ENCODE measurements at regions not wholly inside any gene's neighbourhood (a gene's known extent, or its start where the extent isn't known, plus 50 kb on each side); places are given as distances from the start of the nearest gene placed in this dataset.

DNA sequence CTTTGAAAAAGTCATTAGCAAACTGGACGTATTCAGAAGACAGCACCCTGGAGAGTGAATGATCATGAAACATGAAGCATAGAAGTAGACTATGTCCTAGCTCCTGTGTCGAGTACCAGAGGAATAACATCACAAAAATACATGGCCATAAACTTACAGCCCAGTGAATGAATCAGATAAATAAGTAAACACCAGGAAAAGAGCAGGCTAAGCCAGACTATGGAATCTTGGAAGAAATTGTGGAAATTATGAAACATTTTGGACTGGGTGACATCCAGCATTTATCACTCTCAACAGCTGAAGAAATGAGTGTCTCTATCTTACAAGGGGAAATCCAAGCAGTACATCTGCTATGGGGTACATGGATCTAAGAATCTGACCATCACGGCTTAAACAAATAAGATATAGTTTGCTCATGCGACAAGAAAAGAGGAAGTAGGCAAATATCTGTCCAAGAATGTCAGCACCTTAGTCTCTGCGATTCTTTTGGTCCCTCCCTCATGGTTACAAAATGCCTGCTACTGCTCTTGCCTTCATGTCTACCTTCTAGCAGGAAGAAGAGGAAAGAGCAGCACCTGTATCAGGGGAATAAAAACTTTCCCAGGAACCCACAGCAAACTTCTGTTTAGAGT is 481.5 kb downstream of the BCOR start:
- no peak for DNase-seq

DNA sequence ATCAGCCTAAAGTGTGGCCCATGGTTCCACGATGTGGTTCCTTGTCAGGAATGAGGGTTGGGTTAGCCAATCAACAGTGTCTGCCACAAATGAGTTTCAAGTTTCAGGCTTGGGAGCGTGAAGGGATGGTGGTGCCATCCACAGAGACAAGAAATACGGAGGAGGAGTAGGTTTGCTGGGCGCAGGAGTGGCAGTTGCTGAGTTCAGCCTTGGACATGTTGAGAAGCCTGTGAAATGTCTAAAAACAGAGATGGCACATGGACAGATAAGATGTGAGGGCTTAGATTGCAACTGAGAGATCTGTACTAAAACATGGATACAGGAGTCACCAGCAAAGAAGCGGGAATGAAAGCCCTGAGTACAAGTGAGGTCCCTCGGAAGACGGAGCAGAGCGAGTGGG is 481.0 kb downstream of the BCOR start:
- no peak for DNase-seq

DNA sequence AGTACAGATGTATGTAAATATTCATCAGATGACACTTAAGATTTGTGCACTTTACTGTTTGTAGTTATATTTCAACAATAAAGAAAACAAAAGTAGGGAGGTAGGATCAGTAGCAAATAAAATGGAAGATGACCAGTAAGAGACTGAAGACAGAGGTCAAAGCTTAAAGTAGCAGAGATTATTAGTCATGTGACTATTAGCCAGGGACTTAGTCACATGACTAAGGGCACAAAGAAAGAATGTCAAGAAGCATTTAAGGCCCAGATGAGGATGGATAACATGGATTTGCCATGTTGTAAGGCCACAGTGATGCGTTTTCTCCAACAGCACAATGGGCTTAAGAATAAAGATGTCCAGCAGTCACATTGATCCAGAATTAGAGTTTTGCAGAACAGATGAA is 479.6 kb downstream of the BCOR start:
- no peak for DNase-seq

DNA sequence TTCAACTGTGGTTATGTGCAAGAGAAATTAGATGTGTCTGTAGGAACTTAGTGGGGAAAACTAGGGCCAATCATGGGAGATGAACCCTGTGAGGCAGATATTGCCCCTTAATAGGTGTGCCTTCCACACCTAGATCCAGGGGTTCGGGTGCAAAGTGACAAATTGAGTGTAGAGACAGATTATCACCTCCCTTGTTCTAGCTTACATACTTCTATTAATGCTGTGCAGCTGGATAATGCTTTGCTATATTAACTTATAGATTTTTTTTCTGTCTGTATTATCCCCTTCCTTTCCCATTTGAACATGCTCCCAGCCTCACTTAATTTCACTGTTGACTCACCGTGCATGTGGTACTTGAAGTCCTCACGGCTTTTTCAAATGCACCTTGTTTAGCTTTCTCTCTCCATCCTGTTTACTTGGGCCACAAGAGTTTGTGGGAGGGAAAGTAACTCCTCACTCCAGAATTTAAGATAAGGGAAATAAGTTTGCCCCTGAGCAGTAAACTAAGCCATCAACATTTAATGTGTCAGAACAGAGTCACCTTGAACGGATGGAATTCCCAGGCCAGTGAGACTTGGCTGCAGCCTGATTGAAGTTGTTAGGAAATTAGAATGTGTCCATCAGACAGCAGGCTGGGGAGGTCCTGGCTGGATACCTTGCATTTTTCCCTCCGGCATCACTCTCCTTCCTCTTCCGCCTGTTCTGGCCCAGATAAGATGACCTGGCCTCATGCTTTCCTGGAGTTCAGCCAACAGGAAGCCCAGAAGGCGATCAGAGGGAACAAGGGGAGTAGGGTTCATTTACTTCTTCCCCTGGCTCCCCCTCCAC is 478.4 kb downstream of the BCOR start:
- no peak for DNase-seq

DNA sequence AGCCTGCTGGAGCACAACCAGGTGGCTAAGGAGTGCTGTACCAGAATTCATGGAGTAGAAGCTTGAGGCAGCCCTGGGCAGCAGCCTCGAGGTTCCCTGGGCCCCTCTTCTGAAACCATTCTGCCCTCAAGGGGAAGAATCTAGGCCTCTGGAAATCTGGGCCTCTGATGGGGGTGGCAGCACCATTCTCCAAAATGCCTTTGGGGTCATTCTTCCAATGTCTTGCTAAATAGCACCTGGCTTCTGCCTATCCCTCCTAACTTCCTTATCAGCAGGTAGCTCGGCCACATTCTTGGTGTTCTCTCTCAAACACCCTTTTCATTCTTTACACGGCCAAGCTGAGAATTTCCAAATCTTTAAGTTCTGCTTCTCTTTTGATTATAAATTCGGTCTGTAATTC is 473.6 kb downstream of the BCOR start:
- DNase-seq: no peak

DNA sequence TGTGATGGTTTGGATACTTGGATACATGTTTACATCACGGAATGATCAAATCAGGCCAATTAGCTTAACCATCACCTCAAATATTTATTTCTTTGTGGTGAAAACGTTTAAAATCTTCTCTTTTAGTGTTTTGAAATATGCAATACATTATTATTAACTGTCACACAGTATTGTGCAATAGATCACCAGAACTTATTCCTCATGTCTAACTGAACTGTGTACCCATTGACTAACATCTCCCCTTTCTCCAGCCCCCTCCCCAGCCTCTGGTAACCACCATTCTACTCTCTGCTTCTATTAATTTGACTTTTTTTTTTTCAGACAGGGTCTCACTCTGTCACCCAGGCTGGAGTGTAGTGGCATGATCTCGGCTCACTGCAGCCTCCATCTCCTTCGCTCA is 471.9 kb downstream of the BCOR start:
- no peak for DNase-seq

DNA sequence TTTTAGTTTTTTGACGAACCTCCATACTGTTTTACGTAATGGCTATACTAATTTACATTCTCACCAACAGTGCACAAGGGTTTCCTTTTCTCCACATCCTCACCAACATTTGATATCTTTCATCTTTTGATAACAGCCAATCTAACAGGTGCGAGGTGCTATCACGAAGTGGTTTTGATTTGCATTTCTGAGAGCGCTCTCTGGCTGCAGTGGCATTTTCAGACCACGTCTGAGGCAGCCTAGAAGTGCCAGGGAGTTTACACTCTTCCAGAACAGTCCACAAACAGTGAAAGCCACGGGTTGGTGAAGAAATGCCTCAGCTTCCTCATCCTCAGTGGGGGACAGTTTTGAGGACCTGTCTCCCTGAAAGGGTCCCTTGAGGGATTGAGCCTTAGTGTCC is 471.0 kb downstream of the BCOR start:
- no peak for DNase-seq

DNA sequence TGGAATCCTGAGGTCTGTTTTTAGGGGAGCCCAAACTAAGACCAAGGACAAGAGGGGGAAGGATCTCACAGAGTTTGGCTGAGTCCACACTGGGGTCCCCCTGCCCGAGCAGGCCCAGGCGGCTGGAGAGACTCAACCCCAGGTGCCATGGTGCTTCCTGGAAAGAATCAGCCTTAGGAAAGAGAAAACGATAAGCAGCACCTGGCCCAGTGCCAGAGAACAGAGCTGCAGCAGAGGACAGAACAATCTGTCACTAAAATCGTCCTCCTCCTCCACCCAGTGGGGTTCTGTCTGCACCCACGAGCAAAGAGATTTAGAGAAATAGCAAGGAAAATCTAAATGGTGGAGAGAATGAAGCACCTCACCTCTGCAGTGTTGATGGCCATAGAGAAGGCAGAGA is 470.5 kb downstream of the BCOR start:
- no peak for DNase-seq

DNA sequence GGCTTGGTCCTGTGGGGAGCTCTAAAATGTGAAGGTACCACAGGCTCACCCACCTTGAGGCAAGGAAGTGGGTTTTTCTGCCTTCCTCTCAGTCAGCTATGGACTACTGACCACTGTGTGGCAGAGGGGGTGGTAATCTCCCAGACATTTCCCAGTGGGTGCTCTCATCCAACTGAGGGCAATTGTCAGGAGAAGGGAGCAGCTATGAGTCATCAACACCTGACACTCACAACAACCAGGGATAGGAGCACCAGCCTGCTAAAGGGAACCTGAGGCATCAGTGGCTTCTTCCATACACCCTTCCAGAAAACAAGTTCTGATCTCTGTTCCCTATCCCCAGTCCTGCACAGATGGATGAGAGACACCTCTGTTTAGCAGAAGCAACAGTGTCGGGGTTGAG is 468.8 kb downstream of the BCOR start:
- DNase-seq: no peak

DNA sequence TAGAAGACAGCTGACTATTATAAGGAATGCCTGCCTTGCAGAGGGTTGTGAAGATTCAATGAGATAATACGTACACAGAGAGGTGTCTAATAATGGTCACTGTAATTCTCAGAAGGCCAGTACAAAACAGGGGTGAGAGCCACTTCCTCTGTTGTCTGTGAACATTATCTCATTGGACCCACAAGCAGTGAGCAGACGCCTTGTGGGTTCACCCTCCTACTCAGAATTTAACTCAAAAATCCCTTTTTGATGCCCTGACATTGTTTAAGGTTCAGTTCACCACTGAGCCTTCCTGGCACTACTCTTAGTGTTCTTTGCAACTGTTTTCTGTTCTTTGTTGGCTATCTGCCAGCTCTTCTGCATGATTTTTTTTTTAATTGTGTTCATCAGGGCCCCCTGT is 467.4 kb downstream of the BCOR start:
- DNase-seq: no peak

DNA sequence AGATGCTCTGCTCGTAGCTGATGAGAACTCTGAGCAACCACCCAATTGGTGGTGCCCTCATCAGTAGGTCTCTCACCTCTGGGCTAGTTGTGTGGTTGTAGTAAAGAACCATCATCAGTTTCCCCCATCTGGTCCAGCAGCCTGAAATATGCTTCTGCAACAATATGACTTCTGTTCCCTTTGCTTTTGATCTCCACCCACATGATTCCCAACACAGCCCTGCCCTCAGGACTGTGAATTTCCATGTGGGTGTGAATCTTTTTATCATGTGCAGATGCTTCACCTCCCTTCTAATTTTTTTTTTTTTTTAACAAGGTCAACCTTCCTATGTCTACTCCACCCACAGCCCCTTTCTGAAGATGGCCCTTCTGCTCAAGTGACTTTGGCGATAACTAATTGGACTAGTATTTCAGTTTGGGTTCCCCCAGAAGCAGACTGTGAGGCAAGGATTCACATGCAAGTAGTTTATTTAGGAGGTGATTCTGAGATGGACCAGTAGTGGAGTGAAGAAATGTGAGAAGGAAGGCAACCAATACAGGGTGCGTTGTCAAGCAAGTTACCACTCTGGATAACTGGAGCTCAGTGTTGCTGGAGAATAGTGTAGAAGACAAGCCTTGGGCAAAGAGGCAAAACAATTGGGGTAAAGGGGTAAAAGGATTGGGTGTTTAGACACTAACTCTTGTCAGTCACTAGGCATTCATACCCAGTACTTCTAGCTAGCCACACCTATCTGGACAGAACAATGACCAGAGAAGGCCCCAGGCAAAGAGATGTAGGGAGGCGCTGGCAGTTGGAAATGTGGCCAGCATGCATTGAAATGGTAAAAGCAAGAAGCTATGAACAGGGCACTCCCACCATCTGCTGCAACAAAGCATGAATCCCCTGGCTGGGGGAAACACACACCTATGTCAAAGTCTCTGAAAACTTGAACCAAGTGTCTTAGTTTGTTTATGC is 466.2 kb downstream of the BCOR start:
- no peak for DNase-seq

DNA sequence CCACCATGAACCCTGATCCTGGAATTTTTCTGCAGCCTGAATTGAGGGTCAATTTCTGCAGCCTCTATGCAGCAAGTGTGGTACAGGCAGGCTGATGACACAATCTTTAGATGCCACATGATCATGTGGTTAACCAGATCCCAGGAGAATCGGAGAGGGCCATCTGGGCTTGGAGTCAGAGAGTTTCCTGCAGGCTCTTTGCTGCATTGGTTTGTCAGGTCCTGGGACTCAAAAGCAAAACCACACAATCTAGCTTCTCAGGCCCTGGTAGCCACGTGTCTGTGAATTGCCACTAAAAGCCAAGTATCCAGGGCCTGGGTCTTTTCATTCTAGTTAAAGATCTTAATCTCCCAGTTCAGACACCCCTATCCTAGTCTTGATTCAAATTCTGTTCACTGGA is 464.5 kb downstream of the BCOR start:
- DNase-seq: no peak

DNA sequence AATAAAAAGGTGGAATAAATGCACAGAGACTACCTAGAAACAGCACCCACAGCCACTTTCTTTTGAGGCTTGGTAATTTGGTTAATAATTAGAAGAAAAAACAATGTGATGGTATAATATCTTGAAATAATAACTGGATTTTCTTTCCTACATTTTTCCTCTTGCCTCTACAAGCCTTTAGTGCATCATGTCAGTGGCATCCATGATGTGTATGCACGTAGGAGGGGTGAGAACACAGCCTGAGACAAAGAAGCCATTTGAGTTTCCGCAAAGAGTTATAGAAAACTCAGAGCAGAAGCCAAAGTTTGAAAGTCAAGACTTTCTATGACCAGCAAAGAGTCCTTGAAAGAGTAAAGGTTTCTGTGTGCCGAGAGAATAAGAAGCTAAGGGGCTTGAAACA is 461.3 kb downstream of the BCOR start:
- DNase-seq: no peak

DNA sequence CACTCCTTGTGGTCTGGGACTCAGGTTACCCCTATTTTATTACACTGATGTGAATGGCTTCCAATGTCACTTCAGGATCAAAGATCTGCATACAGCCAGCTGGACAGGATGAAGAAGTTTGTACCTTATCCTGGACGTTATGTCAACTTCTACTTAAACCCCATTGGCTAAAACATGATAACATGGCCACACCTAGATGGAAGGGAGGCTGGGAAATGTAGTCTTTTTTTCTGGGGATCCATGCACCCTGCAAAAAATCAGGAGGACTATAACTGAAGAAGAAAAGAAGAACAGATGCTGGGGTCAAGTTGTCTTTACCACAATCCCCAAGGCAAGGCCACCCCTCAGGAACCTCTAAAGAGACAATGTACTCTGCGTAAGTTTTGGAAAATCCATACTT is 459.2 kb downstream of the BCOR start:
- DNase-seq: no peak

DNA sequence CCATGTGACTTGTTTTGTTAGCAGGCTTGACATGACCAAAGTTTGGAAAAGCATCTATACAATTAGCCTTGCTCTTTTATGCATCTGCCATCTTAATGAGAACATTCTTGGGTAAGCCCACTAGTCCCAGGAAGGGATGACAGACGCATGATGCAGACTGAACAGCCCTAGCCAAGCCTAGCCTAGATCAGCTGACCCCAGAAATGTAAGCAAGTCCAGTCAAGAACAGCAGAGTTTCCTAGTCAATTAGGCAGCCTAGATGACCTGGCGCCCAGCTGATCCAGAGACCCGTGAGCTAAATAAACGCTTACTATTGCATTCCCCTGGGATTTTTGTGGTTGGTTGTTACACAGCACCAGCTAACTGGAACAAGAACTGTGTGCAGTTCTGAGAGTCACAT is 457.9 kb downstream of the BCOR start:
- DNase-seq: no peak

DNA sequence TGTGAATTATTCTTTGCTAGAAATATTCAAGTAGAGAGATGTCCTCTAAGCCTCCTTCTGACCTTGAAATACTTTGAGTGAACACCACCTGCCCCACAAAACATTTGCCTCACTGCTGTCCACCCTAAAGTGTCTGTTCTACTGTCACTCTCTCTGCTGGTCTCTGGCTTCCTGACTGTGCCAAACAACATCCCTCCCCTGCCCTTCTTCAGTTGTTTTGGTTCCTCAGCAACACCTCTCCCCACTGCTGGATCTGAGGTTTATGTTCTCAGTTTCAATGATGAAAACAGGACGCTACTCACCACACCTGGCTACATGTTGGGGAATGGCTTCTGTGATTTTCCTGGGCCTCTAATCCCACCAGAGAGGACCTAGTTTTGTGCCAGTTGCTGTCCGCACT is 456.9 kb downstream of the BCOR start:
- no peak for DNase-seq

DNA sequence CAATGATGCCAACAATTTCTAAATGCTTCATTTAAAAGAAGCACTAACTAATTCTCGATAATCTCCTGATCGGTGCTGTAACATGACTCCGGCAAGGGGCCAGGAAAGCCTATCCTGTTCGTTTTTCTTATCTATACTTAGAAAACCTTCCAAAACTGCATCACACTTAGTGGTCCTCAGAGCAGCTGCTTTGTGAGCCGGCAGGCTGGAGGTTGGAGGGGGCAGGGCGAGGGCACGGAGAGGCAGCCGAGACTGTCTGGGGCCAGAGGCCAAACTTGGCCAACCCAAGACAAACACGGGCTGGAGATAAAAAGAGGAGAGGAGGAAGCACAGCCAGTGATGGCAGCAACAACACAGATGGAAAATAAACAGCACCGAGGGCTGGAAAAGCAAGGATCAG is 455.7 kb downstream of the BCOR start:
- DNase-seq: no peak

DNA sequence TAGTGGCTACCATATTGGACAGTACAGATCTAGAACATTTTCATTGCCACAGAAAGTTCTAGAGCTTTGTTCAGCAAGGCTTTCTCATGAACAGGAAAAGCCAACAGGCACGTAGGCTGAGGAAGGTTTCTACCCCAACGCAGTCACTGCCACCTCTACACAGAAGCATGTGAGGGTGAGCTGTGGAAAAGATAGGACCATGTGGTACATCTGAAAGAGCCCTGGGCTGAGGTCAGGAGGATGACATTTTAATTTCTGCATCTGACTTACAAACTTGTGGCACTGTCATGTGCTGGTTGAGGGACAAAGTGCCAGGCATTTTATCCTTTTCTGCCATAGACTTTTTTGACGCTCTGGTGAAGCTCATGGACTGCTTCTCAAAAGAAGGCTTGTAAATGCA is 454.2 kb downstream of the BCOR start:
- no peak for DNase-seq

DNA sequence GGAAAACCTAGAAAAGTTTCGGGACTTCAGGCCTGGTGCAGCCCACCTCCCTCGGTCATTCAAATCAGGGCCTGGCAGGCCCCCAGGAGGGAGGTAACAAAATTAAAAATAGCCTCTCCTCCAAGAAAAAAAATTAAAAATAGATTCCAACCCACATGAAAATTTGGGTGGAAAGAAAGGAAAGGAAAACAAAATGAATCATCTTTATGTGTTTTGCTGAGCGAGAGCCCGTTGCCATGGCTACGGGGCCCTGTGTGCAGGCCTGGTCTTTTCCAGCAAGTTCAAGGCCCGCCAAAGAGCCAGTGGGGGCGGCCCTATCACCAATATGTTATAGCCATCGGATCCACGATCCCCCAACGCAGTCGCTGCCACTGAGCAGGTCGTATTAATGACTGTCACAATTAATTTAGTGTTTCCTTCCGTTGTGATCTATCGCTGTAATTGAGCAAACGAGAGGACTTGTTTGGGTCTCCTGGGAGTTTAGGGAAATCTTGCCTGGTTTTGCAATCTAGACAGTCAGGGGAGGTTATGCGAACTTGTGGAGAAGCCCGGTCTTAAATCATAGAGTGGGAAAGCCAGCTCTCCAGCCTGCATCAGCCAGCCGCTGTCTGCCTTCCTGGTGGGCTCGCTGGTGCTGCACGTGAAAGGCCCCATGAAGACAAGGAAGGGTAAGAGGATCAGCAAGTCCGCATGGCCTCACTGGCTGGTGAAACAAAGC is 452.4 kb downstream of the BCOR start:
- DNase-seq: no peak

DNA sequence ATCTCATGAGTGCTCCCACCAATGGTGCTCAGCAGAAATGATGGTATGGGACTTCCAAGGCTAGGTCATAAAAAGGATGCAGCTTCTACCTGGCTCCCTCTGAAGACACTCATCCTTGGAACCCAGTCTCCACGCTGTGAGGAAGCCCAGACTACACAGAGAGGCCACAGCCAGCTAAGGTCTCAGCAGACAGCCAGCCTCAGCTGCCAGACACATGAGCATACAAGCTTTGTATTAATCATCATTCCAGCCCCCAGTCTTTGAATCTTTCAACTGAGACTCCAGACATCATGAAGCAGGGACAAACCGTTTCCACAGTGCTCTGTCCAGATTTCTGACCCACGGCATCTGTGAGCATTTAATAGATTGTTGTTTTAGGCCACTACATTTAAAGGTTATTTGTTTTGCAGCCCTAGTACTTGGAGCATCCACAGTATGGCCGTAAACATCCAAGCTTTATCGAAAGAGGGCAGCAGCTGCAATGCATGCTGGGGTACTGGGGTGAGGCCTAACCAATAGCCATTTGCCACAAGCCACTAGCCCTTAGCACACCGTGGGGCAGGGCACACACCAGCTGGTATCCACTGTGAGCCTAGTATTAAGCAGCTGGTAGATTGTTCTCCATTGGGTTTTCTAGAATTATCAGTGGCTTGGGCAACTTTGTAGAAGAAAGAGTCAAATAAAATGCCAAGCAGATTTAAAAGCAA is 449.1 kb downstream of the BCOR start:
- DNase-seq: no peak

DNA sequence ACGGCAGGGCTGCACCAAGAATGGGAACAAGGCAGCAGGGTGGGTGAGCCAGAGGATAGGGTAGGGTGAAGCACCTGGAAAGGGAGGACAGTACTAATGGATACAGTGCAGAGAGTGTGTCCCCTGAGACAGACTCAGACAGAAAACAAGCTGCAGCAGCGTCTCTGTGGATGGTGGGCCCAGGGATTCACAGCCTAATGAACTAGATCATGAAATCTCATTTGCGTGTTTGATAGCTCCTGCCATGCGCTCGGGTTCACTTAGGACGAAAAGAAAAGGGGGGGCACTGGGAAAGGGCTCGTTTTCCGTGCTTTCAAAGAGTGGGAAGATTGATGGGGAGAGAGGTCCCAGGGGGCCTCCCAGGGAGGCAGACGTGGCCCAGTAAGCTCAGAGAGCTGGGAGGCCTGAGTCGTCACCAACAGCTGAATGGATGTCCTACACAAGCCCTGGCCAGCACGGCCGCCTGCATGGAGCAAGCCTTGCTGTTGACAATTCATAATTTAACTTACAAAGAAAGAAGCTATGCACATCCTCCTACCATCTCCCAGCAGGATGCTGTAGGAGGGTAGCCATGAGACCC is 446.9 kb downstream of the BCOR start:
- DNase-seq: no peak

DNA sequence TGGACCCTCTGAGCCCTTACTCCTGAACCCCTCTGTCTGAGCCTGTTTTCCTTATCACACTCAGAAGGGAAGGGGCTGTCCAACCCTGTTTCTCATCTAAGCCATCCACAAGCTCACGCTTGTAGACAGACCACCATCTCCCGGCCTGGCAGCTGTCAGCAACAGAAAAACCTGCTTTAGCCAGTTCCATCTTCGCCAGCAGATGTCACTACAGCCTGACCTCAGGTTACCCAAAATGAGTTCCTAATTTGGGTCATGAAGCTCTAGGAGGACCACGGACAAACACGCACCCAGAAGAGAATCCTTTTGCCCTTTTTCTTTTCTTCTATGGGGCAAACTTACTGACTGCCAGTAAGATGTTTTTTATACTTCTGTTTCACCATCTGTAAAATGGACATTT is 445.4 kb downstream of the BCOR start:
- DNase-seq: no peak

Measured in effector CD8-positive, alpha-beta T cell (primary cell).